IMR-90 (cell line): ENCODE measurements at regions not wholly inside any gene's neighbourhood (a gene's known extent, or its start where the extent isn't known, plus 50 kb on each side); places are given as distances from the start of the nearest gene placed in this dataset.

Source experiments
- ATAC-seq: fragments of 200-7000 bp; cut with Tn5 transposase; 2 replicates; pipeline ENCODE4 v1.9.1; 2020; ENCODE audit warnings: low read depth, mild to moderate bottlenecking, moderate library complexity
- BruUV-seq: library from RNA; stranded (reverse); fragments of 400-500 nt; replicated peaks from 2 replicates; lab custom pipeline; 2021; lab: Mats Ljungman, UMichigan
- CTCF ChIA-PET: fragments of 300-600 bp; formaldehyde crosslinking; extraction: SDS; loops from one replicate; lab custom pipeline; 2021; ENCODE audit warnings: antibody characterized with exemption; lab: Yijun Ruan, JAX
- POLR2A ChIA-PET: fragments of 300-600 bp; sonication (Branson Sonifier 250); formaldehyde crosslinking; loops from one replicate; lab custom pipeline; 2022; ENCODE audit warnings: antibody characterized with exemption; ENCODE audit not compliant: unreplicated experiment; lab: Charles Lee
- DNase-seq: peaks from one replicate; pipeline ENCODE4 v3.0.0; 2013
- H2AFZ ChIP-seq: replicated peaks from 2 replicates; pipeline ENCODE3; 2013; ENCODE audit warnings: low read length, mild to moderate bottlenecking; ENCODE audit not compliant: poor library complexity
- H2AK5ac ChIP-seq: 2 replicates; pipeline ENCODE4 v1.6.1; 2013; ENCODE audit warnings: low read depth, low read length, inconsistent platforms
- H2AK9ac ChIP-seq: replicated peaks from 2 replicates; pipeline ENCODE3; 2013; ENCODE audit warnings: mild to moderate bottlenecking, low read depth, low read length, moderate library complexity; ENCODE audit not compliant: poor library complexity
- H2BK120ac ChIP-seq: 2 replicates; pipeline ENCODE4 v1.6.1; 2013; ENCODE audit warnings: low read depth, low read length, inconsistent platforms
- H2BK15ac ChIP-seq: 3 replicates; pipeline ENCODE4 v1.6.1; 2013; ENCODE audit warnings: low read depth, low read length, inconsistent platforms
- H2BK20ac ChIP-seq: 2 replicates; pipeline ENCODE4 v1.6.1; 2013; ENCODE audit warnings: low read depth, mild to moderate bottlenecking, inconsistent platforms, low read length, moderate library complexity
- H2BK5ac ChIP-seq: 2 replicates; pipeline ENCODE4 v1.6.1; 2013; ENCODE audit warnings: mild to moderate bottlenecking, low read depth, low read length, inconsistent platforms; ENCODE audit not compliant: poor library complexity, severe bottlenecking
- H3K14ac ChIP-seq: replicated peaks from 2 replicates; pipeline ENCODE4 v1.6.1; 2013; ENCODE audit warnings: low read depth, low read length, inconsistent platforms
- H3K18ac ChIP-seq: 2 replicates; pipeline ENCODE4 v1.6.1; 2013; ENCODE audit warnings: low read depth, low read length, control low read depth
- H3K23ac ChIP-seq: 2 replicates; pipeline ENCODE4 v1.6.1; 2013; ENCODE audit warnings: low read depth, low read length, inconsistent platforms
- H3K27ac ChIP-seq: 2 replicates; pipeline ENCODE4 v1.5.1; 2013; ENCODE audit warnings: mild to moderate bottlenecking, control low read depth, low read length; ENCODE audit not compliant: insufficient read depth
- H3K27me3 ChIP-seq: 2 replicates; pipeline ENCODE4 v1.6.1; 2013; ENCODE audit warnings: low read length; ENCODE audit not compliant: control insufficient read depth, insufficient read depth
- H3K36me3 ChIP-seq: 2 replicates; pipeline ENCODE4 v1.6.1; 2013; ENCODE audit warnings: low read length, mixed read lengths; ENCODE audit not compliant: control insufficient read depth, insufficient read depth
- H3K4ac ChIP-seq: 2 replicates; pipeline ENCODE4 v1.6.1; 2013; ENCODE audit warnings: low read depth, low read length, inconsistent platforms
- H3K4me1 ChIP-seq: 2 replicates; pipeline ENCODE4 v1.6.1; 2013; ENCODE audit warnings: low read length, mixed read lengths; ENCODE audit not compliant: control insufficient read depth, insufficient read depth
- H3K4me2 ChIP-seq: 2 replicates; pipeline ENCODE4 v1.6.1; 2013; ENCODE audit warnings: low read depth, mild to moderate bottlenecking, control low read depth, low read length, moderate library complexity
- H3K4me3 ChIP-seq: 2 replicates; pipeline ENCODE4 v1.5.1; 2013; ENCODE audit warnings: low read depth, mild to moderate bottlenecking, control low read depth, low read length, moderate library complexity; ENCODE audit not compliant: insufficient read depth
- H3K56ac ChIP-seq: 2 replicates; pipeline ENCODE4 v1.6.1; 2013; ENCODE audit warnings: low read length, inconsistent platforms; ENCODE audit not compliant: insufficient read depth; ENCODE audit errors: extremely low read depth
- H3K79me1 ChIP-seq, 2 experiments: 2 replicates each; pipeline ENCODE4 v1.6.1; 2013; ENCODE audit warnings: low read length in 2 of 2, inconsistent platforms in 1 of 2, low read depth in 1 of 2
- H3K9ac ChIP-seq: 2 replicates; pipeline ENCODE4 v1.6.1; 2013; ENCODE audit warnings: low read depth, low read length, control low read depth
- H3K9me1 ChIP-seq: 2 replicates; pipeline ENCODE4 v1.6.1; 2013; ENCODE audit warnings: low read length, inconsistent platforms; ENCODE audit not compliant: insufficient read depth
- H3K9me3 ChIP-seq: 2 replicates; pipeline ENCODE4 v1.6.1; 2013; ENCODE audit warnings: low read length; ENCODE audit not compliant: control insufficient read depth, insufficient read depth
- H4K20me1 ChIP-seq: 2 replicates; pipeline ENCODE4 v1.6.1; 2013; ENCODE audit warnings: low read length, inconsistent platforms; ENCODE audit not compliant: insufficient read depth
- H4K5ac ChIP-seq: 2 replicates; pipeline ENCODE4 v1.6.1; 2013; ENCODE audit warnings: mild to moderate bottlenecking, low read depth, low read length, control low read depth
- H4K8ac ChIP-seq, 2 experiments: 2 replicates each; pipeline ENCODE4 v1.6.1; 2013; ENCODE audit warnings: low read depth in 2 of 2, low read length in 2 of 2, control low read depth in 1 of 2, inconsistent platforms in 1 of 2
- H4K91ac ChIP-seq: 2 replicates; pipeline ENCODE4 v1.6.1; 2013; ENCODE audit warnings: low read depth, low read length, inconsistent platforms; ENCODE audit not compliant: insufficient read depth
- CEBPB ChIP-seq: IDR thresholded peaks from 2 replicates; pipeline ENCODE4 v1.6.1; 2012; ENCODE audit warnings: low read depth, low read length, improper control_type of control experiment
- CHD1 ChIP-seq: IDR thresholded peaks from 2 replicates; pipeline ENCODE4 v1.6.1; 2012; ENCODE audit warnings: low read depth, low read length, improper control_type of control experiment
- ELK1 ChIP-seq: fragments of 150-350 bp; IDR thresholded peaks from 2 replicates; pipeline ENCODE4 v1.6.1; 2016; ENCODE audit warnings: low read depth, mild to moderate bottlenecking, low read length, moderate library complexity, borderline replicate concordance
- FOS ChIP-seq: fragments of 150-350 bp; IDR thresholded peaks from 2 replicates; pipeline ENCODE4 v1.6.1; 2016; ENCODE audit warnings: low read depth, low read length
- MAZ ChIP-seq: IDR thresholded peaks from 2 replicates; pipeline ENCODE4 v1.6.1; 2012; ENCODE audit warnings: low read depth, mild to moderate bottlenecking, low read length, improper control_type of control experiment, moderate library complexity, borderline replicate concordance
- MXI1 ChIP-seq: IDR thresholded peaks from 2 replicates; pipeline ENCODE4 v1.6.1; 2012; ENCODE audit warnings: low read depth, mild to moderate bottlenecking, low read length, moderate library complexity, borderline replicate concordance
- POLR2A ChIP-seq: IDR thresholded peaks from 2 replicates; pipeline ENCODE4 v1.6.1; 2012; ENCODE audit warnings: mild to moderate bottlenecking, low read depth, low read length
- RFX5 ChIP-seq: IDR thresholded peaks from 2 replicates; pipeline ENCODE4 v1.8.0; 2012; ENCODE audit warnings: low read depth, mild to moderate bottlenecking, low read length, moderate library complexity
- SMC3 ChIP-seq: fragments of 150-350 bp; IDR thresholded peaks from 2 replicates; pipeline ENCODE4 v1.6.1; 2016; ENCODE audit warnings: low read depth, mild to moderate bottlenecking, antibody characterized with exemption, low read length, moderate library complexity
- WGBS, 2 experiments: methylation state at CpG; one replicate each; pipeline versions ENCODE4 v1.1.5 to v1.1.7; 2013; ENCODE audit warnings: missing lambda C conversion rate in 2 of 2; ENCODE audit not compliant: insufficient read length in 1 of 2; ENCODE audit errors: extremely low coverage in 2 of 2; 5-methylcytosine and 5-hydroxymethylcytosine counted together
- dilution Hi-C: fragments of 300-500 bp; cut with HindIII; formaldehyde crosslinking; loops from one replicate; pipeline ENCODE4 v1.14.3; 2018; ENCODE audit warnings: low sequenced_read_pairs; ENCODE audit not compliant: unreplicated experiment
- in situ Hi-C: fragments of 300-500 bp; cut with MboI; formaldehyde crosslinking; loops from 3 replicates; pipeline ENCODE4 v1.14.3; 2019; ENCODE audit warnings: low sequenced_read_pairs, inconsistent platforms, mixed read lengths
- intact Hi-C: fragments of 100-400 bp; cut with micrococcal nuclease; formaldehyde crosslinking; loops from 2 replicates; pipeline ENCODE4 v1.10.0; 2022

GRCh38 chr9:13450723-13451122, 171.2 kb upstream of the MPDZ start:
- H3K36me3 ChIP-seq = no peaks in the 10 kb centered on the region
- intact Hi-C loops = no loop called here
- H3K23ac ChIP-seq = no peak overlapping the region
- ChIA-PET POLR2A (no interaction called here), CTCF (no interaction called here)
- H3K4me3 ChIP-seq = no peak overlapping the region
- no peak overlapping the region for H2AFZ ChIP-seq
- H3K79me1 ChIP-seq = no peaks in the 10 kb centered on the region
- no peak overlapping the region for H3K14ac ChIP-seq
- ATAC-seq (no peak), DNase-seq (no peak)
- no peak overlapping the region for H4K5ac ChIP-seq
- in situ Hi-C loops = no loop called here
- no peak overlapping the region for H3K27ac ChIP-seq
- H2BK20ac ChIP-seq = no peak overlapping the region
- no peaks in the 10 kb centered on the region for H3K4me1 ChIP-seq
- peaks cover 6% of the 10 kb centered on the region for H3K27me3 ChIP-seq
- no peak overlapping the region for H2AK5ac ChIP-seq
- no peak overlapping the region for H2BK15ac ChIP-seq
- H2BK120ac ChIP-seq = no peak overlapping the region
- no peaks in the 10 kb centered on the region for H3K9me1 ChIP-seq
- H3K9me3 ChIP-seq = no peaks in the 10 kb centered on the region
- no peak overlapping the region for H3K4me2 ChIP-seq
- no peak overlapping the region for H3K9ac ChIP-seq
- H3K56ac ChIP-seq = no peak overlapping the region
- no peak overlapping the region for H4K91ac ChIP-seq
- WGBS, 2 experiments = no CpG with 5 or more reads among the region's 3 CpGs
- H2AK9ac ChIP-seq = no peak overlapping the region
- BruUV-seq = no TSS peak
- no peaks in the 10 kb centered on the region for H4K20me1 ChIP-seq
- no peak for TF ChIP-seq RFX5
- TF ChIP-seq MXI1 = no peak
- no peak for TF ChIP-seq MAZ
- no peak for TF ChIP-seq ELK1
- TF ChIP-seq FOS = no peak
- no peak for TF ChIP-seq CEBPB
- no peak for TF ChIP-seq SMC3
- no peak for TF ChIP-seq POLR2A
- TF ChIP-seq CHD1 = no peak
- no peak overlapping the region for H3K4ac ChIP-seq
- no peak overlapping the region for H2BK5ac ChIP-seq
- H3K18ac ChIP-seq = no peak overlapping the region
- dilution Hi-C loops = no loop called here
- no peak overlapping the region for H4K8ac ChIP-seq
